HG03159 (cell line): ENCODE measurements at regions not wholly inside any gene's neighbourhood (a gene's known extent, or its start where the extent isn't known, plus 50 kb on each side); places are given as distances from the start of the nearest gene placed in this dataset.

Source experiments
- ATAC-seq: cut with Tn5 transposase; IDR thresholded peaks from one replicate; pipeline ENCODE4 v1.9.1; 2021; ENCODE audit warnings: mild to moderate bottlenecking, moderate library complexity; ENCODE audit not compliant: unreplicated experiment

- ATAC-seq, result no peak
Observed at GRCh38 chr6:90644492-90644891, 57.6 kb upstream of the MAP3K7 start.

- ATAC-seq, result no peak
Observed at GRCh38 chr6:90643381-90643780, 56.5 kb upstream of the MAP3K7 start.

- ATAC-seq, result no peak
Observed at GRCh38 chr6:90637320-90637719, 50.4 kb upstream of the MAP3K7 start.
